Choroid plexus epithelial cell (primary cell): ENCODE measurements at regions not wholly inside any gene's neighbourhood (a gene's known extent, or its start where the extent isn't known, plus 50 kb on each side); places are given as distances from the start of the nearest gene placed in this dataset.
A peak's percentile ranks its signal among the peaks of the same experiment; 100 is the strongest.
"Not testable (repeated sequence)": the region's sequence is repeated elsewhere in the genome, so short reads cannot be mapped to it uniquely, and the experiment has no call there.

ENCODE experiments used
- DNase-seq: peaks from one replicate; pipeline ENCODE4 v3.0.0-alpha.2; 2010; ENCODE audit warnings: low read depth
- H3K4me3 ChIP-seq: 2 replicates; pipeline ENCODE4 v1.5.1; 2011; ENCODE audit warnings: low read depth, mild to moderate bottlenecking, control low read depth, low read length, moderate library complexity
- TF ChIP-seq, protein P1 (sequence below): conservative IDR thresholded peaks from 2 replicates; pipeline ENCODE4 v1.5.1; 2011; ENCODE audit warnings: low read depth, mild to moderate bottlenecking, control low read depth, inconsistent platforms, low read length, moderate library complexity

DNA sequence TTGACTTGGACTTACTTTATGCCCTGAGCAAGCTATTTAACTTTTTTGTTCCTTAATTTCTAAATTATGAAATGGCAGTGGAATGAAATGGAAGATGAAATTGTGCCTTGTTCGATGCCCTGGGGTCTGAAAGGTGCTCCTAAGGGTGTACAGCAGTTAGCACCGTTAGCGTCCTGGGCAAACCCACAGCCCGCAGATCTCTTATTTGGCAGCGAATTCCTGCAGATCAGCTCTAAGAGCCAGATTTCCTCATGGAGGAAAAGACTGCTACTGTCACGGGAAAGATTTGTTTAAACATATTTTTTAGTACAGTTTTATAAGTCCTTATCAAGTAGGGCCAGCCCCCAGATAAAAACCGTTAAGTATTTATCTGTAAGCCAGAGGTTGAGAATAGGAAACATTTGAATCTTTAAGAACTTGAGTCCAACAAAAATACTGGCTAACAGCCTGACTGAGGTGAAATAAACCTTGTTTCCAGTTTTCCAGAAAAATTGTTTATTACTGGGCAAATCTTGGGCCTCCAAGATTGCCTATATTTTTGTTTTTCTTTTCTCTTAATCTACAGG lies 216.5 kb upstream of the DMRT1 start:
- DNase-seq = no peak
- no peak overlapping the region for H3K4me3 ChIP-seq
- TF ChIP-seq, protein P1, sequence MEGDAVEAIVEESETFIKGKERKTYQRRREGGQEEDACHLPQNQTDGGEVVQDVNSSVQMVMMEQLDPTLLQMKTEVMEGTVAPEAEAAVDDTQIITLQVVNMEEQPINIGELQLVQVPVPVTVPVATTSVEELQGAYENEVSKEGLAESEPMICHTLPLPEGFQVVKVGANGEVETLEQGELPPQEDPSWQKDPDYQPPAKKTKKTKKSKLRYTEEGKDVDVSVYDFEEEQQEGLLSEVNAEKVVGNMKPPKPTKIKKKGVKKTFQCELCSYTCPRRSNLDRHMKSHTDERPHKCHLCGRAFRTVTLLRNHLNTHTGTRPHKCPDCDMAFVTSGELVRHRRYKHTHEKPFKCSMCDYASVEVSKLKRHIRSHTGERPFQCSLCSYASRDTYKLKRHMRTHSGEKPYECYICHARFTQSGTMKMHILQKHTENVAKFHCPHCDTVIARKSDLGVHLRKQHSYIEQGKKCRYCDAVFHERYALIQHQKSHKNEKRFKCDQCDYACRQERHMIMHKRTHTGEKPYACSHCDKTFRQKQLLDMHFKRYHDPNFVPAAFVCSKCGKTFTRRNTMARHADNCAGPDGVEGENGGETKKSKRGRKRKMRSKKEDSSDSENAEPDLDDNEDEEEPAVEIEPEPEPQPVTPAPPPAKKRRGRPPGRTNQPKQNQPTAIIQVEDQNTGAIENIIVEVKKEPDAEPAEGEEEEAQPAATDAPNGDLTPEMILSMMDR = no peak

DNA sequence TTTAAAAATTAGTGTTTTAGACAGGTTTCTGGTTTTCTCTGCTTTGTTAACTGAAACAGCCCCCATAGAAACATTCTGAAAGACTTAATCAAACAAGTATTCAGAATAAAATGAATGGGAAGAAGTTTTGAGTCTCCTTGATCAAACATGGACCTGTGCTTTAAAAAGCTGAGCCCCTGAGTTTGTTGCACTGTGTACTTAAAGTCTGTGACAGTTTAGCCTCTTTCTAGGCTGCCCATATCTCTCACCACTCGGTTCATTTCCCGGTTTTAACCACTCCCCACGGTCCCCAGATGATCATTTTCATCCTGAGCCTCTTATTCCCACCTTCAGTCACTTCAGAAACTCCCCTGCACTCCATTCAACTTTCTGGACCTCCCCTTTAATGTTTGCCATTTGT lies 215.9 kb upstream of the DMRT1 start:
- H3K4me3 ChIP-seq = no peak overlapping the region
- no peak for DNase-seq
- TF ChIP-seq, protein P1 = no peak

DNA sequence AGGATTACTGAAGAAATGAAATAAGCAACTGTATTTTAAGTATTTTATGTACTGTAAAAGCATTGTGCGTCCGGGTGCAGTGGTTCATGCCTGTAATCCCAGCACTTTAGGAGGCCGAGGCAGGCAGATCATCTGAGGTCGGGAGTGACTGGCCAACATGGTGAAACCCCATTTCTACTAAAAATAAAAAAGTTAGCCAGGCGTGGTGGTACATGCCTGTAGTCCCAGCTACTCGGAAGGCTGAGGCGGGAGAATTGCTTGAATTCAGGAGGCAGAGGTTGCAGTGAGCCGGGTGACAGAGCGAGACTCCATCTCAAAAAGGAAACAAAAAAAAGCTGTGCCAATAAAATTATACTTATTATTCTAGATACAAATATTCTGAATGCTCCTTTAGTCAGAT lies 215.4 kb upstream of the DMRT1 start:
- not testable (repeated sequence) for DNase-seq, H3K4me3 ChIP-seq

DNA sequence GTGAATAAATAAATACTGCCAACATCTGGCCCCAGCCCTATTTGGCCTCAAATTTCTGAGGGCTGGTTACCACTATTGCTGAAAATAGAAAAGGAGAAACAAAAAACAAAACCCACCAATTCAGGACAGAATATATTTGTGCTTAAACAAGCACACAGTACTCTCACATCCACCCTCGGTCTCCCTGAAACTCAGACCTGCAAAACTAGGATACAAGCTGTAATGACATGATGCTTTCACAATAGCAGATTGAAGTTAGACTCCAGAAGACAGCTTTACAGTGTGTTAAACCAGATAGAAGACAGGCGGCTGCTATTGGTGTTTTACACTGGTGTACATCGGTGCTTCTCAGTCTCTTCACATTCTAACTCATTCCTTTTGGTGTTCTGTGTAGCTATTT lies 214.9 kb upstream of the DMRT1 start:
- TF ChIP-seq, protein P1 = no peak
- DNase-seq = no peak
- no peak overlapping the region for H3K4me3 ChIP-seq

DNA sequence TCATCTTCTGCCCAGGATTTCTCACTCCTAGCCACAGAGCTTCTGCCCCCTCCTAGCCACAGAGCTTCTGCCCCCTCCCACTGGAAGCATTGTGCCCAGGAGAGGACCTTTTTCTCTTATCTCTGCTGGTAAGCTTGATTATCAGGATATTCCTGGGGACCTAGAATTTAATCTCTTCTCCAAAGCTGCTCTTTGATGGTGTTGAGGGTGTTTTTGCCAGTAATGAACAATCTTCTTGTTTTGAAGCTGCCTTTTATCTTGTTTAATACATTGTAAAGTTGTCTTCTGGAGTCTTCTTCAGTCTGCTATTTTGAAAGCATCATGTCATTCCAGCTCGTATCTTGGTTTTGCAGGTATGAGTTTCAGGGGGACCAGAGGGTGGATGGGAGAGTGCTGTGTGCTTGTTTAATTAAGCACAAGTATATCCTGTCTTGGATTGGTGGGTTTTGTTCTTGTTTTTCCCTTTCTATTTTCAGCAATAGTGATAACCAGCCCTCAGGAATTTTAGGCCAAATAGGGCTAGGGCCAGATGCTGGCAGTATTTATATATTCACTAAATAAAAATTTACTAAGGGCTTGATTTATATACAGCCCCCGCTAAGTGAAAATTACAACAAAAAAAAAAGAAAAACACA lies 214.0 kb upstream of the DMRT1 start:
- DNase-seq = peak; percentile 14
- H3K4me3 ChIP-seq = no peak overlapping the region
- TF ChIP-seq, protein P1 = no peak

DNA sequence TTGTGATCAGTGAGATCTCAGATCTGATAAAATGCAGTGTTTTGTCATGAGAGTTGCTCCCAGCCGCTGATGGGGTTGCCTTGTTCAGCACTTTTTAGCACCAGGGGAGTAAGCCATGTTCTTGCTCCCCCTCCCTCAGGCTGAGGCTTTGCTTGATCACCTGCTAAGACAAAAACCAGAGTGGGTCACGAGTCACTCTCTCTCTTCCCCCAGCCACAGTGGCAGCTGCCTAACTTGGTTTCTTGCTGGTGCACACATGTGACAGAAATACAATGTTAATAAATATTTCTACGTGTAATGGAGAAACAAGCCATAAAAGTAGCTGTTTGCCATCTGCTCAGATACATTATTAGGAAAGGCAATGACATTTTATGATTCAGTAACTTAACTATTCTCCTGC lies 212.4 kb upstream of the DMRT1 start:
- DNase-seq = no peak
- no peak overlapping the region for H3K4me3 ChIP-seq
- TF ChIP-seq, protein P1 = no peak

DNA sequence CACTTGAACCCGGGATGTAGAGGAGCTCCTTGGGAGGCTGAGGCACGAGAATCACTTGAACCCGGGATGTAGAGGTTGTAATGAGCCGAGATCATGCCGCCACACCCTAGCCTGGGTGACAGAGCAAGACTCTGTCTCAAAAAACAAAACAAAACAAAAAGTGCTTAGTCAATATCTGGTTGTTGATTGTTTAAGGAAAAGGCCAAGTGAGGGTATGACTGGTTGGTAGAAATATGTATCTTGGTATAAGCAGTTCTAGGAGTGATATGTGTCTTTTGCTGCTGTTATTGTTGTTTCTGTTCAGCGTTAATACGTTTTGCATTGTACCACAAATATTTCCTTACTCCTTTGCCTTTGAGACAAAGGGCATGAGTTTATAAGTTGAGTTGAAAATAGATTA lies 210.7 kb upstream of the DMRT1 start:
- no peak overlapping the region for H3K4me3 ChIP-seq
- no peak for DNase-seq
- TF ChIP-seq, protein P1 = no peak
